ENCODE measurements at regions not wholly inside any gene's neighbourhood (a gene's known extent, or its start where the extent isn't known, plus 50 kb on each side); places are given as distances from the start of the nearest gene placed in this dataset.
"Not testable (repeated sequence)": the region's sequence is repeated elsewhere in the genome, so short reads cannot be mapped to it uniquely, and the experiment has no call there.

DNA sequence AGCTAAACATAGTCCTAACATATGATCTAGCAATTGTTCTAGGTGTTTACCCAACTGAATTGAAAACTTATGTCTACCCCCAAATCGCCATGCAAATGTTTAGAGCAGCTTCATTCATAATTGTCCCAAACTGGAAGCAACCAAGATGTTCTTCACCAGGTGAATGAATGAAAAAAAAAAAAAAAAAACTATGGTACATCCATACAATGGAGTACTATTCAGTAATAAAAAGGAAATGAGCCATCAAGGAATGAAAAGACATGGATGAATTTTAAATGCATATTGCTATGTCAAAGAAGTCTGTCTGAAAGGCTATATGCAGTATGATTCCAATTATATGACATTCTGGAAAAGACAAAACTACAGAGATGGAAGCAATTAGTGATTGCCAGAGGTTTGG is 98.6 kb upstream of the ITPRID2 start:
- no peak for DNase-seq

DNA sequence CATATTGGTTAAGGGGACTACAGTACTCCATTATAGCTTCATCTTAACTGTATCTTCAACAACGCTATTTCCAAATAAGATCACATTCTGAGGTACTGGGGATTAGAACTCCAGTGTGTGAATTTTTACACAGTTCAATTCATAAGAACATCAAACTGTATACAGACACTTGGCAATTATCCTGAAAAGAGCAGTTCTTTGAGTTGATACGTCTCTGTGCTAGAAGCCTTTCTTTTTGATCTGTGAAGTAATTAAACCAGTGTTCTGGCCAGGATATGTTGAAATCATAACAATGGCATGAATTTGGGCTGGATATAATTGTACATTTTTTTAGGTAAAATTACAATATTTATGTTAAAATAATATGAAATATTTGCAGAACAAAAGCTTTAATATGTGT is 93.5 kb upstream of the ITPRID2 start:
- DNase-seq = no peak

DNA sequence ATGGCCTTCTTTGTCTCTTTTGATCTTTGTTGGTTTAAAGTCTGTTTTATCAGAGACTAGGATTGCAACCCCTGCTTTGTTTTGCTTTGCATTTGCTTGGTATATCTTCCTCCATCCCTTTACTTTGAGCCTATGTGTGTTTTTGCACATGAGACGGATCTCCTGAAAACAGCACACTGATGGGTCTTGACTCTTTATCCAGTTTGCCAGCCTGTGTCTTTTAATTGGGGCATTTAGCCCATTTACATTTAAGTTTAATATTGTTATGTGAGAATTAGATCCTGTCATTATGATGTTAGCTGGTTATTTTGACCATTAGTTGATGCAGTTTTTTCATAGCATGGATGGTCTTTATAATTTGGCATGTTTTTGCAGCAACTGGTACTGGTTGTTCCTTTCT is 89.2 kb upstream of the ITPRID2 start:
- DNase-seq = not testable (repeated sequence)

DNA sequence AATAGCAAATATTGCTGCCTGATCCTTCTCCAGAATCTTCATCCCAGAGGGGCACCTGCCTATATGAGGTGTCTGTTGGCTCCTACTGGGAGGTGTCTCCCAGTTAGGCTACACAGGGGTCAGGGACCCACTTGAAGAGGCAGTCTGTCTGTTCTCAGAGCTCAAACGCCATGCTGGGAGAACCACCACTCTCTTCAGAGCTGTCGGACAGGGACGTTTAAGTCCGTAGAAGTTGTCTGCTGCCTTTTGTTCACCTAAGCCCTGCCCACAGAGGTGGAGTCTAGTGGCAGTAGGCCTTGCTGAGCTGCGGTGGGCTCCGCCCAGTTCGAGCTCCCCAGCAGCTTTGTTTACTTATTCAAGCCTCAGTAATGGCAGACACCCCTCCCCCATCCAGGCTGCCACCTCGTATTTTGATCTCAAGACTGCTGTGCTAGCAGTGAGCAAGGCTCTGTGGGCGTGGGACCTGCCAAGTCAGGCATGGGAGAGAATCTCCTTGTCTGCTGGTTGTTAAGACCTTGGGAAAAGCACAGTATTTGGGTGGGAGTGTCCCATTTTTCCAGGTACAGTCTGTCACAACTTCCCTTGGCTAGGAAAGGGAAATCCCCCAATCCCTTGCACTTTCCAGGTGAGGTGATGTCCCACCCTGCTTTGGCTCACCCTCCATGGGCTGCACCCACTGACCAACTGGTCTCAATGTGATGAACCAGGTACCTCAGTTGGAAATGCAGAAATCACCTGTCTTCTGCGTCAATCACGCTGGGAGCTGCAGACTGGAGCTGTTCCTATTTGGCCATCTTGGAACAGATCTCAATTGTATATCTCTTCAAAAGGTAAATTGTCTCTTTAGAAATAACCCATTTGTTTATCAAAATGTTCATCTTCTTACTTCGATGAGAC is 87.4 kb upstream of the ITPRID2 start:
- not testable (repeated sequence) for DNase-seq

DNA sequence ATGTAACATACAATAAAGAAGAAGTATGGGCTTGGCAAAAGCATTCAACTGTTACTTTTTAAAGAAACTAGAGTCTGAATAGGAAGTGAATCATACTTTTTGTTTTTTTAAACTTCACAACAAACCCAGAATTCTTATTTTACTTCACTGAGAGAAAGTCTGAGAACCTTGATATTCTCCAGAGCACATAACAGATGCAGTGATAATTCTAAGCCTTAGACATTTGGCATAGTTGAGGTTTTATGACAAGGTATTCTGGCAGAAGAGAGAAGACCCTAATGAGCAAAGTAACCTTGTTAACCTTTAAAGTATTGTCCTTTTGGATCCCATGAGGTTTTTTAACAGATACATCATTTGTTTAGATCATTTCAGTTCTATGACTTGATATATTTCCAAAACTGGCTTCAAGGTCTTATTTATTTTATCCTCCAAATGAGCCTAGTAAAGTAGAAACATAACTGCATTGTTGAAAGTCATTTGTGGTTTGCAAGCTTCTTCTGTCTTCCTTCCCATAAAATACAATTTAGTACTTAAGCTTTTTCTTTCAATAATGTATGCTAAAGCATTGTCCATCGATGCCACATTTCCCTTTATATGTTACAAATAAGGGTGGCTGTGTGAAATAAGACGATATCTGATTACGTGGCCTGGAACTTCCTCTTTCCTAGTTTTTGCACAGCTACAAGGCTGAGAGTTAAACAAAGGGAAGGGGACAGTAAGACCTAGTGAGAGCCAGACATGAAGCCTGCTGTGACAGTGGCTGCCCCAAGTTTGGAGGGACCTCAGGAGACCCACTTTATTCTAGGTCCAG is 86.1 kb upstream of the ITPRID2 start:
- peak; percentile 38 for DNase-seq

DNA sequence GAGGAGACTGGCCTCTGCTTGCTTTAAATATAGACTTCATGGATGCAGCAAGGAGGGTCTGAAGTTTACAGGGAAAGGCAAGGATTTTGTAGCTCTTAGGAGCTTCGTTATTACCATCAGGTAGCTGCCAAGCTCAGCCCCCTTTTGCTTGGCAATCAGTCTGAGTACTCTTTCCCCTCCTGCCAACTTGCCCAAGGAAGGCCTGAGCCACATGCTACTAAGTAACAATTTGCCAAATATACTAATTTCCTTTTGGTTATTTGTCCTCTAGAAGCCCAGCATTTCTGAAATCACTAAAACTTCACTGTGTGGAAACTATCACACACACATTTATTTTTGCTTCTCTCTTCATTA is 85.5 kb upstream of the ITPRID2 start:
- no peak for DNase-seq

DNA sequence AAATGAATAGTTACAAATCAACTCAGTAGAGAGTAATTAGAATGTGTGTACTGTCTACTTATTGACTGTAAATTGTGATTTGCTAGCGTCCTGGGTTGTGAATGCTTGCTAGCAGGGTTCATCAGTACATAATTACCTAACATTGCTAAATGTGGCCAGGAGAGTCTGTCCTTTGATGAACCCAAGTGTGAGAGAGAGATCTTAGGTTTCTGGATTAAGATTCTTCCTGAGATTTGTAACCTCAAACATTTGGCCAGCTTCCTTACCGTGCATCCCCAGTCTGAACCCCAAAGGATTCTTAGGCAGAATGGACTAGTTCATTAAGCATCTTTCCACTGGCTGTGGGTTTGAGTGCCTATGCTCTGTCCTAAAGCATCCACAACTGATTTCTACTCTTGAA is 84.0 kb upstream of the ITPRID2 start:
- DNase-seq = no peak

DNA sequence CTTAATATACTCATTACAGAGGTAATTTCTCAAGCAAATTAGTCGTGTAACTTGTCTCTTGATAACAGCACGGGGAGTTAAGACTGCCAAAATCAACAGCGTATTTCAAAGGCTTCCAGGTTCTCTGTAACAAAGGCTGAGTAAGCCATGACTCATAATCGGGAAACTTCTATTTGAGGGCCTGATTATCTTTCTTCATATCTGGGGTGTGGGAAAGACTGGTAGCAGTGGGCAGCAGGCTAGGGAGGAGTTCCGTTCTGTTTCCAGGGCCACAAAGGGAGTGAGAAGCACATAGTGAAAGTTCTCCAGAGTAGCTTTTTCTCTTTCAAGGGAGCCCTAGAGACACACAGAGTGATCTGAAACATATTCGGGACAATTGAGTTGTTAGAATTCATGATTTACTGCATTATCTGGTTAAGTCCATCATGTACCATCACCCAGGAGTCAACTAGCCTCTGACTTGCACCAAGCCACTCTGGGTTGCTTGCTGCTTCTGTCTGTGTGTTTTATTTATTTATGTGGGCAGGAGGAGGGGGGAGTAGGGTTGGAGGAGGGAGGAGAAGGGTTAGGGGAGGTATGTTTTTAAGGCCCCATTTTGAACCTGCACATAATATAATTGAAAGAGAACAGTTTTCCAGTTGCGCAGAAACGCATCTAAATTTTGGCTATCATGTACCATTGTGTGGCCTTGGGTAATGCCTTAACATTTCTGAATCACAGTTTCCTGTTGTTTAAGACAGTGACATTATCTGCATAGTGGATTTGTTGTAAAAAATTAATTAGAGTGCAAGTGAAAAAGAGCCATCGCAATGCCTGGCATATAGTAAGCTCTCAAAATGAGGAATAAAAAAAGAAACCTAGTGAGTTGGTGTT is 80.5 kb upstream of the ITPRID2 start:
- no peak for DNase-seq

DNA sequence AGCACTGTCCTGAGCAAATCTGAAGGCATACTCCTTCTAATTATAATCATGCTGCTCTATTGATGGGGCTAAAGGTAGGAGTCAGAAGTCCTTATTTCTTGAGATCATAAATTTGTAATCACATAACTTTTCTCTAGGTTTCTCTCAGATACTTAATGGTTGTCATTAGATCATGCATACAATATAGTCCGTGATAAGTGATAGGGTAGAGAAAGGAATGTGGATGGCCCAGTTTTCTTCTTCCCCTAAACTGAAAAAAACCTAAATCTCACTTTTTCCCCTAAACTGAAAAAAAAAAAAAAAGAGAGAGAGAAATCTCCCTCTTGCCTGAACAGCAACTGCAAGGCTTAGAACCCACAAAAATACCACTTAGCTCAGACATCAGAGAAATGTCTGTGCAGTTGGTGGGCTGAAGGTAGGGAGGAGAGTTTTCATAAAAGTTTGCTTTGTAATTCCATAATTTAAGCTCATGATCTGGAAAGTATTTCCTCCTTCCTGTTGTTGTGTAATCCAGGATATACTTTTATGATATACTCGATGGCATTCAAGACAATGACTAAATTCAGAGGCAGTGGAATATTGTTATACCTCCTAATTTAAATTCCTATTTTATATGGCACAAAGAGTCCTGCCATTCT is 79.3 kb upstream of the ITPRID2 start:
- DNase-seq = no peak

DNA sequence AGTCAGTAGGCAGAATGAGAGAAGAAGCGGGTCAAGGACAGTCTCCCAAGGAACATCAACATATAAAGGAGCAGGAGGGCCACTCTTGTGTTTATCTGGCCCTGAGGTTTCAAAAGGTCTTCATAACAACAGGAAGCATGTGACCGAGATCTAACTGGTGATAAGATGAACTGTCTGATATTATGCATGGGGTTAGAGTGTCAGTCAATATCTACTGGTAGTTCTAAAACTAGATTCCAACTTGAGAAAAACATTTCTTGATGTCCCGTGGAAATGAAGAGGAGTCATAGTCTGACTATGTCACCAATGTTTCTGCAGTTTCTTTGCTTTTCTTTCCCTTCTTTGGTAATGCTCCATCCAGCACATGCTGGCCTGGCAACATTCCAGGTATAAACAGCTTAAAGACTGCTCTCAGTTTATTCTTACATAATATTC is 77.5 kb upstream of the ITPRID2 start:
- DNase-seq = no peak

DNA sequence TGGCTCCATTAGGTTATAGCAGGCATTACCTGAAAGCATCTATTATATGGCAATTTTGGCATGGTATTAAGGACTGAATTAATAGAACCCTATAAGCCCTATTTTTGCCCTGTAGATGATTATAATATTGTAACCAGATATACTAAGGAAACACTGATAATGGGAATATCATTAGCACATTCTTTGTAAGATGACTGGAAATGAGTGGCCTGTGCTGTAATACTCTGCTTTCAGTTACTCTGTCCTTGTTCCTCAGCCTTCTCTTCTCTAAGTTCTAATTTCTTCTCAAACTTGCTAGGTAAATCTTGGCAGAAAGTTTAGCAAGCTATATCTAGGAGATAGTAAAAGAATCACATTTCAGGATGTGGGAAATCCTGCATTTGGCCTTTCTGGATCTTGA is 74.0 kb upstream of the ITPRID2 start:
- DNase-seq = no peak

DNA sequence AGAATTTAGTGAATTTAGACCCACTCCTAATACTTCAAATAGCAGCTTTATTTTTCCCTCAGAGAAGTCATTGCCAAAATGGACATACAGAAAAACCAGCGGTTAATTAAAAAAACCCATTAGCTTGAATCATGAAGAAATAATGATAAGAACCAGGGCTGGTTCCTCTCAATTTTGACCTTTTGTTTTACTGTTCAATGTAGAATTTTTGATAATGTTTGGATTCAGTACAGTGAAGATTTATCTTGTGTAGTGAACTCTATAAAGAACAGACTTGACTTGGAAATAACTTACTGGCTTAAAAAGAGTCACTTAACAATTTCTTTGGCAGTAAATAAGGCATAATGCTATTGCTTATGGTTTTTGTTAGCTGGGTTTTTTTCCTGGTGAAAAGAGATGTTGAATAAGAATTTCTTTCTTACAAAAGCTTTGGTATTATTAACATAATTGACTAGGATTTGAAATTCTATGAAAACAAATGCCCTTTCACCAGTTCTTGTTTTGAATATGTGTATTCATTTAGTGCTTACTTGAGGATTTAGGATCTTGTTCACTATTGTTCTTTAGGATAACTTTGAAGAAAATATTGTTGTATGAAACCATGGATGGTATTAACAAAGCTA is 73.4 kb upstream of the ITPRID2 start:
- DNase-seq = no peak

DNA sequence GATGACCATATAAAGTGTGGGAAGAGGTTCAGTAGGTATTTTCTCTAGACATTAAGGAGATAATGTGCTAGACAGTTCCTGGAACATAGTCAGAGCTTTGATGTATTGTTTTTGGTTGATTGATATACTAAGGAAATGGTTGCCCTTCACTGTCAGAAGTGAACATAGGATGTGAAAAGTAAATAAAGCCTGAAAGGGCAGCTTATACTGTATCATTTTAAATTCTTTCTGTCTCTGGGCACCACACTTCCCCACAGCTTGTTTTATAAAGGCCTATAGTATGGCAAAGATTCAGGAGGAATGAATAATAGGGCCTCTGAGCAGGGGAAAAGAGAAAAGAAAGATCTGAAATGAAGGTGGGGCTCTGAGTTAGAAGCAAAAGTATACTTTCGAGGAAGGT is 72.7 kb upstream of the ITPRID2 start:
- DNase-seq = no peak

DNA sequence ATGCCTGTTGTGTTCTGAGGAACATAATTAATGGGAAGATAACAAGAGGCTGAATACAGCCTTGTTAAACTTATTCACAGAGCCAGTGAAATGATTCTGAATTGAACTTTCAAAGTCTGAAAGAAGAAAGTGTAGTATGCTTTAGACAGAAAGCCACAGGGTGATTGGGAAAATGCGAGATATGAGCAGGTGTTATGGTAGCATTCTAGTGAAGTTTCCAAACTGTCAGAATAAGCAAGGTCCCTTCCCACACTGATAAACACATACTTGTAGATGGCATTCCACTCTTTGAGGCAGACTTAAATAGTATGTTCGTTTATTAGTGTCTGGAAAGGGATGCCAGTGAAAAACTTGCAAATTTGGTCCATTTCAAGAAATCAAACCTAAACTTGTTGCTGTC is 70.5 kb upstream of the ITPRID2 start:
- no peak for DNase-seq

DNA sequence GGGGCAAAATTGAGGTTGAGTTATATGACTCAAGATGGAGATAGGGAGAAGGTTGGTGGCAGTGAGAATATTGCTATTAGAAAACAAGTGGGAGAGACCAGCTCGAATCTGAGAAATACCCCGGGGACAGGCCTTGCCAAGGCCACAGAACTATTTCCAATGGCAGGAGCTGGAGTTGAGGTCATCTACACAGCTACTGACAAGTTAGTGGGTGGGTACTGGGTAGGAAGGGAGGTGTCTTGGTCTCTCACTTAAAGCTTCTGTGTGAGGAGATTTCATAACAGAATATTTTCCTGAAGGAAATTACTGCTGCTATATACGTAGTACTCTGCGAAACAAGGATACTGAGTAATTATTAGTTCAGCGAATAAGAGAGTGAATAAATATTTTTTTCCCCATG is 69.4 kb upstream of the ITPRID2 start:
- DNase-seq = no peak

DNA sequence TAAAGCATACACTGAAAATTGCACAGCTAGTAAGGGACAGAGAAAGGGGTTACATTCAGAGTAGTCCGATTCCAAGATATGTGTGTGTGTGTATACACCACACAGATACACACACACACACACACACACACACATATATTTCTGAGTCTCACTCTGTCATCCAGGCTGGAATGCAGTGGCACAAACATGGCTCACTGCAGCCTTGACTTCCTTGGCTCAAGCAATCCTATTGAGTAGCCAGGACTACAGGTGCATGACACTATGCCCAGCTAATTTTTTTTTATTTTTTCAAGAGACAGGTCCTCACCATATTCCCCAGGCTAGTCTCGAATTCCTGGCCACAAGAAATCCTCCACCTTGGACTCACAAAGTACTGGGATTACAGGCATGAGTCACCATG is 68.1 kb upstream of the ITPRID2 start:
- no peak for DNase-seq

DNA sequence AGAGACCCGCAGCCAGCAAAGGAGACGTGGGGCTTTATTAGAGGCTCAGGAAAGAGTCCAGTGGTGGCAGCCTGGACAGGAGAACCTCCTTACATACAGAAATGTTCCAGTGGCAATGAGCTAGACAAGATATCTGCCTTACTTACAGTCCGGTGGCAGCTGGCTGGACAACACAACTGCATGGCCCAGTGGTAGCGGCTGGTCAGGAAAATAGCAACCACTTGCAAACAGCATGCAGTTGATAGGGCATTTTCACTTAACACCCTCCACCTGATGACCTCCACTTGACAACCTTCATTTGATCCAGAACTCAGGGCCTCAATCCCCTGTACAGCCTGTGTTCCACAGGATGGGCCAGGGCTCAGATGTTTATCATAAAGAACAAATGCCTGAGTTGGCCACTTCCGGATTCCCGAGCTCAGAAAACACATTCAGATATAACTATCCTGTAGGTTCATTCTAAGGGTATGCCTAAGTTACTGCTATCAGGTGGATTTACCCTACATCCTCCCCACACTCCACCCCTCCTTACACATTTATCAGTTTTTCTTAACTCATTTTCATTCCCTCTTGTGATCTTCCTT is 63.3 kb upstream of the ITPRID2 start:
- no peak for DNase-seq

DNA sequence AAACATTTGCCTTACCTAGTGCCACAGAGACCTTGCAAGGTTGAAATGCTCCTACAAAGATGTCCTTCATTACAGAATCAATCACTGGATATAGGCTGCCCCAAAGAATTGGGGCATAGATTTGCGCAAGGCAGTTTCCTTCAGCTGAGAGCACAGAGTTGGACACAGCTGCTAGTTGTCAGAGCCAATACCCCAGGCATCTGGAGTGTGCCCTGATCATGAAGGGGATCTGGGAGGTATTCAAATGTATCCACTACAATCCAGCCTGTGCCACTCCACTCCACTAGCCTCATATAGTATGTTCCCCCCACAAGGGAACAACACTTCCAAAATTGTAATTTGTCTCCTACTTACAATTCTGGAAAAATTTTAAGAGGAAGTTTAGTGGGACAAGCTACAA is 62.3 kb upstream of the ITPRID2 start:
- no peak for DNase-seq

DNA sequence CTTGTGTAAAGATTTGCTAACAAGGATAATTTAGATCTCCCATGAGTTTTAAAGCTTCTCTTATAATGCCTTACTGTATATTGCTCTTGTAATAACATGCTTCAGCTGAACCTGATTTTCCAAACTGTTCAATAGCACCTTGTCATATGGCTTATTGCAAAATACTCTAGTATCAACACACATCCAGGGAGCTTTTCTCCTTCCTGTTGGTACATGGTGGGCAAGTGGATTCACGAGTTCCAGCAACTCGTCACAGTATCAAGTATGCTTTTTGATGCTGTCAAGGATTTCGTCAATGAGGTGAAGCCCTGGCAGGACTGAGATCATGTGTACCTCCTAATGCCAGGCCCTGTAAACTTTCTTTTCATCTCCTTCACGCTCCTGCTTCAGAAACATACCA is 59.5 kb upstream of the ITPRID2 start:
- no peak for DNase-seq

DNA sequence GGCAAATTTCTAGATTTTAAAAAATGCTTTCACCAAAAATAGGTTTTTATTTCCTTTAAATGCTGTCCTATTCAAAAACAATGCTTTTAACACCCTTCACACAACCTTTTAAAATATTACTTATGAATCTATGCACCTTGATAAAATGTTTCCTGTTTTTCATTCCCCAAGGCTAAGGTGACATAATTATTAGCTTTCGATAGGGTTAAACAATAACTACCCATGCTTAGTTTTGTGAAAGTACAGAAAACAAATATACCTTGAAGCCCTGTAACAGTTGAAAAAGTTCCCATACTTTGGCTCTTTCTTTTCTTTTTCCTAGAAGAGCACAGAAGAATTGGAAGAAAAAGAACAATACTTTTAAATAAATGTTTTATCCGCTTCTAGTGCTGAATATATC is 54.9 kb upstream of the ITPRID2 start:
- DNase-seq = no peak

DNA sequence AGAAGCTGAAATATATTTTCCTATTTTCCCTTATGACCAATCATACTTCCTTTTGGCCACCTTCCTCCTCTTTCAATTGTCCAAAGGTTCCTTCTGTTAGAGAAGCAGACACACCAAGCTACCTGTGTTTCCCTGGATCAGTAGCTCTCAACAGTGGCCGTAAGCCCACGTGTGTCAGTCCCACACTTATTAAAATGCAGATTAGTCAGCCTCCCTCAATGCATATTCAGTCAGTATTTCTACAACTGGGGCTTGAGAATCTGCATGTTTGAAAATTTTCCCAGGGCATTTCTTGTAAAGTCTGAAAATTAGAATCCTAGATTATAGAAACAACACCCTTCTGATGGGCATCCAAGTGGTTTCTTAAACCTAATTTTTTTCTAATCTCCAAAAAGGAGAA is 54.0 kb upstream of the ITPRID2 start:
- DNase-seq = no peak

DNA sequence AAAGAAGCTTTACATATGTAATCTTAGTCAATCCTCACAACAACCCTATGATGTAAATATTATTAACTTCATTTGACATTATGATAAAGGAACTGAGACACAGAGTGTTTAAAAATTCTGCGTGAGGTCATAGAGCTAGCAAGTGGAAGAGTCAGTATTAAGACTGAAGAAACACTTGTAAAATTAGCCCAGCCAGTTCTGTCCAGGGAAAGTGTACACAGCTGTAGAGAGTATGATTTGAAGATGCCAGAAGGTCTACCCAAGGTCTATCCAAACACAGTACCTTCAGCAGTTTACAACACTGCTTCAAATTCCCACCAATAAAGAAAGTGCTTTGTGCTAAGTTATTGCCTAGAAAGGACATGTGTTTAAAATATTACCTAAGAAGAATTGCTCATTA is 51.7 kb upstream of the ITPRID2 start:
- DNase-seq = no peak
